Activated B cell treated with CpG ODN at 0.5 μM for 24 hours (primary cell): ENCODE measurements at regions not wholly inside any gene's neighbourhood (a gene's known extent, or its start where the extent isn't known, plus 50 kb on each side); places are given as distances from the start of the nearest gene placed in this dataset.

Experiments
- ATAC-seq: fragments of 200-7000 bp; cut with Tn5 transposase; one replicate; pipeline ENCODE4 v1.10.0; 2021; ENCODE audit warnings: low read depth, mild to moderate bottlenecking, moderate library complexity
- CTCF ChIA-PET: fragments of 350-600 bp; sonication (Branson Sonifier 250); formaldehyde crosslinking; loops from one replicate; lab custom pipeline; 2021; ENCODE audit warnings: antibody characterized with exemption; lab: Charles Lee
- POLR2A ChIA-PET: fragments of 350-600 bp; sonication (Branson Sonifier 250); formaldehyde crosslinking; loops from one replicate; lab custom pipeline; 2021; ENCODE audit warnings: antibody characterized with exemption; lab: Charles Lee
- DNase-seq: peaks from one replicate; pipeline ENCODE4 v3.0.0; 2022
- H3K27ac Mint-ChIP-seq: one replicate; pipeline ENCODE4 v1.8.0; 2020; ENCODE audit warnings: mixed read lengths
- H3K27me3 Mint-ChIP-seq: one replicate; pipeline ENCODE4 v1.8.0; 2021; ENCODE audit warnings: mixed read lengths
- H3K36me3 Mint-ChIP-seq: one replicate; pipeline ENCODE4 v1.8.0; 2021; ENCODE audit warnings: low read depth, mixed read lengths
- H3K4me1 Mint-ChIP-seq: one replicate; pipeline ENCODE4 v1.8.0; 2021; ENCODE audit warnings: mixed read lengths
- H3K4me3 Mint-ChIP-seq: one replicate; pipeline ENCODE4 v1.8.0; 2020; ENCODE audit warnings: mild to moderate bottlenecking, mixed read lengths
- H3K9me3 Mint-ChIP-seq: one replicate; pipeline ENCODE4 v1.8.0; 2020; ENCODE audit warnings: mixed read lengths
- CTCF ChIP-seq: fragments of 200-600 bp; IDR thresholded peaks from one replicate; pipeline ENCODE4 v1.8.0; 2022; ENCODE audit warnings: antibody characterized with exemption, mild to moderate bottlenecking
- intact Hi-C: fragments of 100-400 bp; cut with micrococcal nuclease; formaldehyde crosslinking; loops from one replicate; pipeline ENCODE4 v1.15.1; 2024

- Mint-ChIP-seq H3K27ac (no peak overlapping the region), H3K4me1 (no peaks in the 10 kb centered on the region), H3K4me3 (no peak overlapping the region), H3K36me3 (no peaks in the 10 kb centered on the region), H3K27me3 (no peaks in the 10 kb centered on the region), H3K9me3 (no peaks in the 10 kb centered on the region)
- ChIA-PET POLR2A (no interaction called here), CTCF (no interaction called here)
- DNase-seq (no peak), ATAC-seq (no peak)
- intact Hi-C loops, result no loop called here
- TF ChIP-seq CTCF, result no peak
Measured at GRCh38 chr18:60746491-60746890, 373.9 kb upstream of the MC4R start.

GRCh38 chr18:60746919-60747318, 374.3 kb upstream of the MC4R start:
- Mint-ChIP-seq H3K4me3 (no peak overlapping the region), H3K4me1 (no peaks in the 10 kb centered on the region), H3K27me3 (no peaks in the 10 kb centered on the region), H3K27ac (no peak overlapping the region), H3K9me3 (no peaks in the 10 kb centered on the region), H3K36me3 (no peaks in the 10 kb centered on the region)
- intact Hi-C loops, result no loop called here
- DNase-seq, result no peak
- CTCF ChIA-PET, result no interaction called here
- POLR2A ChIA-PET, result no interaction called here
- no peak for TF ChIP-seq CTCF
- no peak for ATAC-seq

GRCh38 chr18:60753753-60754152, 381.2 kb upstream of the MC4R start:
- no peaks in the 10 kb centered on the region for H3K9me3 Mint-ChIP-seq

GRCh38 chr18:60754413-60755009, 381.9 kb upstream of the MC4R start:
- H3K9me3 Mint-ChIP-seq, result no peaks in the 10 kb centered on the region

More at GRCh38 chr18:60753753-60754152, 381.2 kb upstream of the MC4R start:
- Mint-ChIP-seq H3K4me1 (no peaks in the 10 kb centered on the region), H3K27ac (no peak overlapping the region), H3K4me3 (no peak overlapping the region), H3K36me3 (no peaks in the 10 kb centered on the region), H3K27me3 (no peaks in the 10 kb centered on the region)
- no peak for ATAC-seq
- CTCF ChIA-PET, result no interaction called here
- intact Hi-C loops, result no loop called here
- TF ChIP-seq CTCF, result no peak
- POLR2A ChIA-PET, result no interaction called here
- no peak for DNase-seq

GRCh38 chr18:60755134-60755533, 382.6 kb upstream of the MC4R start:
- intact Hi-C loops, result no loop called here
- no peak for ATAC-seq
- Mint-ChIP-seq H3K36me3 (no peaks in the 10 kb centered on the region), H3K4me3 (no peak overlapping the region), H3K27me3 (no peaks in the 10 kb centered on the region), H3K9me3 (no peaks in the 10 kb centered on the region), H3K27ac (no peak overlapping the region), H3K4me1 (no peaks in the 10 kb centered on the region)
- CTCF ChIA-PET, result no interaction called here
- TF ChIP-seq CTCF, result no peak
- POLR2A ChIA-PET, result no interaction called here
- DNase-seq, result no peak

More at GRCh38 chr18:60754413-60755009, 381.9 kb upstream of the MC4R start:
- DNase-seq, result no peak
- POLR2A ChIA-PET, result no interaction called here
- no peak for TF ChIP-seq CTCF
- intact Hi-C loops, result no loop called here
- ATAC-seq, result no peak
- no peaks in the 10 kb centered on the region for H3K27me3 Mint-ChIP-seq
- no peaks in the 10 kb centered on the region for H3K4me1 Mint-ChIP-seq
- CTCF ChIA-PET, result interaction anchor here (0.5 kb wide), 1 partner anchor 1187 kb away, joined by 4 read pairs; no protein-coding TSS in a partner anchor
- H3K36me3 Mint-ChIP-seq, result no peaks in the 10 kb centered on the region
- no peak overlapping the region for H3K4me3 Mint-ChIP-seq
- no peak overlapping the region for H3K27ac Mint-ChIP-seq
